B cell (primary cell): ENCODE measurements at regions not wholly inside any gene's neighbourhood (a gene's known extent, or its start where the extent isn't known, plus 50 kb on each side); places are given as distances from the start of the nearest gene placed in this dataset.

Experiments used
- ATAC-seq: fragments of 200-7000 bp; cut with Tn5 transposase; one replicate; pipeline ENCODE4 v1.10.0; 2021; ENCODE audit warnings: low read depth, mild to moderate bottlenecking, moderate number of reproducible peaks, moderate library complexity
- CTCF ChIA-PET: fragments of 350-600 bp; sonication (Branson Sonifier 250); formaldehyde crosslinking; loops from one replicate; lab custom pipeline; 2021; ENCODE audit warnings: antibody characterized with exemption, inconsistent platforms; lab: Charles Lee
- POLR2A ChIA-PET: fragments of 350-600 bp; sonication (Branson Sonifier 250); formaldehyde crosslinking; loops from one replicate; lab custom pipeline; 2021; ENCODE audit warnings: antibody characterized with exemption; lab: Charles Lee
- DNase-seq: peaks from one replicate; pipeline ENCODE4 v3.0.0; 2013
- H2AFZ ChIP-seq: 2 replicates; pipeline ENCODE4 v1.6.1; 2012; ENCODE audit warnings: mild to moderate bottlenecking, low read depth, low read length; ENCODE audit not compliant: insufficient read depth, poor library complexity, severe bottlenecking
- H3K27ac ChIP-seq, 2 donors: 1 replicate in 1 of 2; 2 replicates in 1 of 2; pipeline ENCODE4 v1.5.1; 2012 to 2013; ENCODE audit warnings: low read length in 2 of 2, mild to moderate bottlenecking in 2 of 2, moderate library complexity in 1 of 2
- H3K27me3 ChIP-seq, 4 experiments: fragments of 200-600 bp in 1 of 4; sonication (generic) in 1 of 4; replicated peaks in 1 of 4; 1 replicate in 2 of 4; 2 replicates in 2 of 4; pipeline versions ENCODE4 v1.6.1 to v1.7.0; 2013 to 2016; ENCODE audit warnings: low read length in 3 of 4, mild to moderate bottlenecking in 2 of 4, mixed read lengths in 1 of 4, moderate library complexity in 1 of 4; ENCODE audit not compliant: insufficient read depth in 4 of 4, control insufficient read depth in 3 of 4; ENCODE audit errors: control extremely low read depth in 1 of 4
- H3K36me3 ChIP-seq, 2 experiments: replicated peaks in 1 of 2; 1 replicate in 1 of 2; 2 replicates in 1 of 2; pipeline versions ENCODE4 v1.6.1 to v1.7.1; 2013; ENCODE audit warnings: low read length in 1 of 2; ENCODE audit not compliant: insufficient read depth in 2 of 2, control insufficient read depth in 1 of 2; ENCODE audit errors: control extremely low read depth in 1 of 2, extremely low read depth in 1 of 2
- H3K4me1 ChIP-seq, 2 donors: fragments of 200-600 bp in 1 of 2; sonication (generic) in 1 of 2; 1 replicate in 1 of 2; 2 replicates in 1 of 2; pipeline versions ENCODE4 v1.5.1 to v1.6.1; 2013 to 2017; ENCODE audit warnings: low read length in 2 of 2; ENCODE audit not compliant: control insufficient read depth in 2 of 2, insufficient read depth in 2 of 2
- H3K4me2 ChIP-seq: replicated peaks from 2 replicates; pipeline ENCODE3; 2012; ENCODE audit warnings: mild to moderate bottlenecking, low read depth, low read length; ENCODE audit not compliant: poor library complexity, severe bottlenecking
- H3K4me3 ChIP-seq, 5 experiments: fragments of 200-600 bp in 1 of 5; sonication (generic) in 1 of 5; 1 replicate in 3 of 5; 2 replicates in 2 of 5; pipeline versions ENCODE4 v1.5.1 to v1.7.0; 2011 to 2016; ENCODE audit warnings: low read length in 4 of 5, mild to moderate bottlenecking in 4 of 5, low read depth in 2 of 5, control low read depth in 1 of 5, moderate library complexity in 1 of 5; ENCODE audit not compliant: insufficient read depth in 1 of 5; ENCODE audit errors: control extremely low read depth in 1 of 5, extremely low read depth in 1 of 5
- H3K79me2 ChIP-seq: fragments of 200-600 bp; sonication (generic); one replicate; pipeline ENCODE4 v1.6.0; 2016; ENCODE audit warnings: low read length; ENCODE audit not compliant: control insufficient read depth, insufficient read depth
- H3K9ac ChIP-seq: fragments of 200-600 bp; sonication (generic); 2 replicates; pipeline ENCODE4 v1.6.1; 2017; ENCODE audit warnings: mild to moderate bottlenecking, low read length, moderate library complexity
- H3K9me3 ChIP-seq, 3 donors: one replicate each; pipeline versions ENCODE4 v1.6.1 to v1.7.1; 2013; ENCODE audit warnings: low read length in 2 of 3; ENCODE audit not compliant: control insufficient read depth in 2 of 3, insufficient read depth in 1 of 3; ENCODE audit errors: control extremely low read depth in 1 of 3
- H4K20me1 ChIP-seq: 2 replicates; pipeline ENCODE4 v1.6.0; 2012; ENCODE audit warnings: mild to moderate bottlenecking, low read length; ENCODE audit not compliant: insufficient read depth, control insufficient read depth, poor library complexity, severe bottlenecking
- H3K27ac Mint-ChIP-seq: one replicate; pipeline ENCODE4 v1.8.0; 2021; ENCODE audit warnings: mixed read lengths
- H3K27me3 Mint-ChIP-seq: one replicate; pipeline ENCODE4 v1.8.0; 2021; ENCODE audit warnings: mixed read lengths
- H3K4me1 Mint-ChIP-seq: one replicate; pipeline ENCODE4 v1.8.0; 2021; ENCODE audit warnings: mixed read lengths
- H3K4me3 Mint-ChIP-seq: one replicate; pipeline ENCODE4 v1.8.0; 2021; ENCODE audit warnings: mixed read lengths
- H3K9me3 Mint-ChIP-seq: one replicate; pipeline ENCODE4 v1.8.0; 2022; ENCODE audit warnings: mixed read lengths; ENCODE audit not compliant: insufficient read depth
- EZH2 ChIP-seq: IDR thresholded peaks from 2 replicates; pipeline ENCODE4 v1.6.1; 2012; ENCODE audit warnings: borderline replicate concordance, low read depth, mild to moderate bottlenecking, moderate library complexity, low read length; ENCODE audit not compliant: insufficient read depth, poor library complexity, severe bottlenecking
- WGBS: methylation state at CpG from one replicate; pipeline ENCODE4 v1.1.5; 2013; ENCODE audit warnings: missing lambda C conversion rate; ENCODE audit not compliant: insufficient coverage; 5-methylcytosine and 5-hydroxymethylcytosine counted together
- intact Hi-C: fragments of 100-400 bp; cut with micrococcal nuclease; formaldehyde crosslinking; loops from one replicate; pipeline ENCODE4 v1.10.0; 2022
- TF ChIP-seq, protein P1 (sequence below): fragments of 200-600 bp; IDR thresholded peaks from one replicate; pipeline ENCODE4 v1.8.0; 2022; ENCODE audit warnings: antibody characterized with exemption, mild to moderate bottlenecking

DNA sequence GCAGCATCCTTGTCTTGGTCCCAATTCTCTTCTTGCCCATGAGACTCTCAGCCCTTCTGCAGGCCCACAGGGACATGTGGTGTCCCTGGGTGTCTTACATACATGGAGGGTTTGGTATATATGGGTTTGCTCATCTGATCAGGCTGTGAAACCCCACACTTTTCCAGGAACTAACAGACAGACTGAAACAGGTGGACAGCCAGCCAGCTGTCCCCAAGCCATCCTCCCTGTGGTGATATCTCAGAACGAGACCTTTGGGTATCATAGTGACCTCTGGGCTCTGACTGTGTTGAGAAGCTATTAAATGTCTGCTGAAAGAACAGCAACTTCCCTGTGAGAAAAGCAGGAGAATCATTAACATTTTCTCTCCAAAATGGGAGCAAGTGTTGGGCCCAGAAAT is 115.5 kb upstream of the PAXBP1 start:
- H3K4me1 Mint-ChIP-seq: no peaks in the 10 kb centered on the region
- Histone ChIP-seq H3K27ac (no peak overlapping the region), H3K36me3 (no peaks in the 10 kb centered on the region), H3K4me2 (no peak overlapping the region), H2AFZ (no peak overlapping the region), H3K9me3 (peaks cover 0 to 6% (median 0%) of the 10 kb centered on the region in 3 donors), H3K79me2 (no peaks in the 10 kb centered on the region), H3K9ac (no peak overlapping the region), H3K4me3 (no peak overlapping the region), H3K4me1 (no peaks in the 10 kb centered on the region), H3K27me3 (peaks cover 0 to 9% (median 3%) of the 10 kb centered on the region in 4 experiments), H4K20me1 (no peaks in the 10 kb centered on the region)
- ChIA-PET CTCF (no interaction called here), POLR2A (no interaction called here)
- H3K27me3 Mint-ChIP-seq: peaks cover 36% of the 10 kb centered on the region
- DNase-seq (no peak), ATAC-seq (no peak)
- TF ChIP-seq EZH2: no peak
- TF ChIP-seq, protein P1, sequence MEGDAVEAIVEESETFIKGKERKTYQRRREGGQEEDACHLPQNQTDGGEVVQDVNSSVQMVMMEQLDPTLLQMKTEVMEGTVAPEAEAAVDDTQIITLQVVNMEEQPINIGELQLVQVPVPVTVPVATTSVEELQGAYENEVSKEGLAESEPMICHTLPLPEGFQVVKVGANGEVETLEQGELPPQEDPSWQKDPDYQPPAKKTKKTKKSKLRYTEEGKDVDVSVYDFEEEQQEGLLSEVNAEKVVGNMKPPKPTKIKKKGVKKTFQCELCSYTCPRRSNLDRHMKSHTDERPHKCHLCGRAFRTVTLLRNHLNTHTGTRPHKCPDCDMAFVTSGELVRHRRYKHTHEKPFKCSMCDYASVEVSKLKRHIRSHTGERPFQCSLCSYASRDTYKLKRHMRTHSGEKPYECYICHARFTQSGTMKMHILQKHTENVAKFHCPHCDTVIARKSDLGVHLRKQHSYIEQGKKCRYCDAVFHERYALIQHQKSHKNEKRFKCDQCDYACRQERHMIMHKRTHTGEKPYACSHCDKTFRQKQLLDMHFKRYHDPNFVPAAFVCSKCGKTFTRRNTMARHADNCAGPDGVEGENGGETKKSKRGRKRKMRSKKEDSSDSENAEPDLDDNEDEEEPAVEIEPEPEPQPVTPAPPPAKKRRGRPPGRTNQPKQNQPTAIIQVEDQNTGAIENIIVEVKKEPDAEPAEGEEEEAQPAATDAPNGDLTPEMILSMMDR: no peak
- H3K27ac Mint-ChIP-seq: no peak overlapping the region
- 60% methylated on average over 1 of the region's 1 CpG for WGBS
- intact Hi-C loops: no loop called here
- peaks cover 3% of the 10 kb centered on the region for H3K9me3 Mint-ChIP-seq
- H3K4me3 Mint-ChIP-seq: no peak overlapping the region

DNA sequence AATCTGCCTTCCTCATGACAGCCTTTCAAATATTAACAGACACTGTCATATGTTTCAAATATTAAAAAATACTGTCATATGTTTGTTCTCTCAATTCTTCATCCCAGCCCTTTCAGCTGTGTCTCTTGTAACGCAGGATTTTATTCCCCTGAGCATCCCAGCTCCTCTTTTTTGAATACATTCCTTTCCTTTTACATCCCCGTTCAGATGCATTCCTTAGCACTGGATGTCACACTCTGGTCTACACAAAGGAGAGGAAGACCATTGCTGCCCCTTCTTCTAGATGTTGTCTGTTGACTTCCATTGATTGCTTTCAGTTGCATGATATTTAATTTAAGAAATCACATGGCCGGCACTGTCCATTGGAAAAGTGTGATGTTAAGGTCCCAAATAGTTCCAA is 117.4 kb upstream of the PAXBP1 start:
- no peak for ATAC-seq
- Histone ChIP-seq H3K4me2 (no peak overlapping the region), H3K36me3 (no peaks in the 10 kb centered on the region), H3K4me1 (no peaks in the 10 kb centered on the region), H3K9ac (no peak overlapping the region), H3K27me3 (peaks cover 0 to 9% (median 3%) of the 10 kb centered on the region in 4 experiments), H3K9me3 (peaks cover 0 to 6% (median 0%) of the 10 kb centered on the region in 3 donors), H3K27ac (no peak overlapping the region), H4K20me1 (no peaks in the 10 kb centered on the region), H3K4me3 (no peak overlapping the region), H2AFZ (no peak overlapping the region), H3K79me2 (no peaks in the 10 kb centered on the region)
- 96% methylated on average over 3 of the region's 3 CpGs for WGBS
- peaks cover 36% of the 10 kb centered on the region for H3K27me3 Mint-ChIP-seq
- ChIA-PET POLR2A (no interaction called here), CTCF (no interaction called here)
- no peaks in the 10 kb centered on the region for H3K4me1 Mint-ChIP-seq
- intact Hi-C loops: no loop called here
- no peak overlapping the region for H3K4me3 Mint-ChIP-seq
- H3K9me3 Mint-ChIP-seq: peaks cover 3% of the 10 kb centered on the region
- H3K27ac Mint-ChIP-seq: no peak overlapping the region
- TF ChIP-seq, protein P1: no peak
- TF ChIP-seq EZH2: no peak
- DNase-seq: no peak
